RWPE1 (cell line): ENCODE measurements at regions not wholly inside any gene's neighbourhood (a gene's known extent, or its start where the extent isn't known, plus 50 kb on each side); places are given as distances from the start of the nearest gene placed in this dataset.

Experiments used
- CTCF ChIA-PET: fragments of 350-600 bp; sonication (Branson Sonifier 250); formaldehyde crosslinking; extraction: SDS; loops from one replicate; lab custom pipeline; 2021; lab: Yijun Ruan, JAX
- POLR2A ChIA-PET: fragments of 400-600 bp; formaldehyde crosslinking; extraction: SDS; loops from one replicate; lab custom pipeline; 2020; ENCODE audit warnings: antibody characterized with exemption; ENCODE audit not compliant: low non-redundant PET; lab: Yijun Ruan, JAX
- DNase-seq: peaks from one replicate; pipeline ENCODE4 v3.0.0; 2012; ENCODE audit warnings: low spot score
- H3K27ac ChIP-seq: fragments of 450-650 bp; 2 replicates; pipeline ENCODE4 v1.5.1; 2017
- CTCF ChIP-seq: fragments of 450-650 bp; conservative IDR thresholded peaks from 2 replicates; pipeline ENCODE4 v1.5.1; 2017; ENCODE audit warnings: low read depth, mild to moderate bottlenecking

GRCh38 chr15:46301826-46302225, 667.0 kb downstream of the SQOR start:
- ChIA-PET CTCF (interaction anchor here (0.6 kb wide), 2 partner anchors 14 to 412 kb away, joined by 3 to 4 read pairs; no protein-coding TSS in a partner anchor), POLR2A (no interaction called here)
- DNase-seq = no peak
- TF ChIP-seq CTCF = no peak
- no peak overlapping the region for H3K27ac ChIP-seq

GRCh38 chr15:46304321-46304720, 669.5 kb downstream of the SQOR start:
- ChIA-PET POLR2A (no interaction called here), CTCF (interaction anchor here (0.8 kb wide), 1 partner anchor 12 kb away, joined by 3 read pairs; no protein-coding TSS in a partner anchor)
- H3K27ac ChIP-seq = no peak overlapping the region
- TF ChIP-seq CTCF = peak; percentile 40
- DNase-seq = no peak

GRCh38 chr15:46307746-46308145, 672.9 kb downstream of the SQOR start:
- no peak overlapping the region for H3K27ac ChIP-seq
- DNase-seq = no peak
- ChIA-PET POLR2A (no interaction called here), CTCF (no interaction called here)
- no peak for TF ChIP-seq CTCF

GRCh38 chr15:46309914-46310313, 675.1 kb downstream of the SQOR start:
- no peak overlapping the region for H3K27ac ChIP-seq
- ChIA-PET POLR2A (no interaction called here), CTCF (interaction anchor here (0.8 kb wide), 2 partner anchors 232 to 515 kb away, joined by 3 read pairs; no protein-coding TSS in a partner anchor)
- no peak for TF ChIP-seq CTCF
- no peak for DNase-seq

- peak; percentile 46 for DNase-seq
- ChIA-PET CTCF (interaction anchor here (0.6 to 1.6 kb wide), 5 partner anchors 8 to 628 kb away, joined by 3 to 6 read pairs (median 3); no protein-coding TSS in a partner anchor), POLR2A (no interaction called here)
- peak; percentile 96 for TF ChIP-seq CTCF
- no peak overlapping the region for H3K27ac ChIP-seq
These were observed 677.4 kb downstream of the SQOR start for GRCh38 chr15:46312133-46312740.

GRCh38 chr15:46315434-46315833, 680.6 kb downstream of the SQOR start:
- H3K27ac ChIP-seq = no peak overlapping the region
- POLR2A ChIA-PET = no interaction called here
- CTCF ChIA-PET = interaction anchor here (0.6 kb wide), 1 partner anchor 1774 kb away, joined by 3 read pairs; no protein-coding TSS in a partner anchor
- TF ChIP-seq CTCF = no peak
- no peak for DNase-seq
